ENCODE measurements at regions not wholly inside any gene's neighbourhood (a gene's known extent, or its start where the extent isn't known, plus 50 kb on each side); places are given as distances from the start of the nearest gene placed in this dataset.

- CTCF ChIA-PET = no interaction called here
- Histone ChIP-seq H3K36me3 (ENCODE audit: control insufficient read depth, insufficient read depth, low read length) (no peaks in the 10 kb centered on the region), H3K27me3 (ENCODE audit: control insufficient read depth, insufficient read depth, low read length) (no peaks in the 10 kb centered on the region), H3K4me3 (ENCODE audit: low read depth, low read length) (no peak overlapping the region)
- TF ChIP-seq, protein P1, sequence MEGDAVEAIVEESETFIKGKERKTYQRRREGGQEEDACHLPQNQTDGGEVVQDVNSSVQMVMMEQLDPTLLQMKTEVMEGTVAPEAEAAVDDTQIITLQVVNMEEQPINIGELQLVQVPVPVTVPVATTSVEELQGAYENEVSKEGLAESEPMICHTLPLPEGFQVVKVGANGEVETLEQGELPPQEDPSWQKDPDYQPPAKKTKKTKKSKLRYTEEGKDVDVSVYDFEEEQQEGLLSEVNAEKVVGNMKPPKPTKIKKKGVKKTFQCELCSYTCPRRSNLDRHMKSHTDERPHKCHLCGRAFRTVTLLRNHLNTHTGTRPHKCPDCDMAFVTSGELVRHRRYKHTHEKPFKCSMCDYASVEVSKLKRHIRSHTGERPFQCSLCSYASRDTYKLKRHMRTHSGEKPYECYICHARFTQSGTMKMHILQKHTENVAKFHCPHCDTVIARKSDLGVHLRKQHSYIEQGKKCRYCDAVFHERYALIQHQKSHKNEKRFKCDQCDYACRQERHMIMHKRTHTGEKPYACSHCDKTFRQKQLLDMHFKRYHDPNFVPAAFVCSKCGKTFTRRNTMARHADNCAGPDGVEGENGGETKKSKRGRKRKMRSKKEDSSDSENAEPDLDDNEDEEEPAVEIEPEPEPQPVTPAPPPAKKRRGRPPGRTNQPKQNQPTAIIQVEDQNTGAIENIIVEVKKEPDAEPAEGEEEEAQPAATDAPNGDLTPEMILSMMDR (IDR thresholded peaks at IDR 0.05; ENCODE audit: insufficient read depth, low read depth, low read length) = no peak
- POLR2A ChIA-PET = no interaction called here
- DNase-seq (ENCODE audit: low read depth) = no peak
Measured at GRCh38 chr5:68845131-68845530, 248.7 kb upstream of the SLC30A5 start.

GRCh38 chr5:68846828-68847227 lies 247.0 kb upstream of the SLC30A5 start:
- POLR2A ChIA-PET = no interaction called here
- Histone ChIP-seq H3K4me3 (ENCODE audit: low read depth, low read length) (no peak overlapping the region), H3K27me3 (ENCODE audit: control insufficient read depth, insufficient read depth, low read length) (no peaks in the 10 kb centered on the region), H3K36me3 (ENCODE audit: control insufficient read depth, insufficient read depth, low read length) (no peaks in the 10 kb centered on the region)
- CTCF ChIA-PET = interaction anchor here (1.9 kb wide), 1 partner anchor 8 kb away, joined by 4 read pairs; no protein-coding TSS in a partner anchor
- TF ChIP-seq, protein P1 (IDR thresholded peaks at IDR 0.05; ENCODE audit: insufficient read depth, low read depth, low read length) = no peak
- DNase-seq (ENCODE audit: low read depth) = no peak

GRCh38 chr5:68848091-68848490 lies 245.7 kb upstream of the SLC30A5 start:
- TF ChIP-seq, protein P1 (IDR thresholded peaks at IDR 0.05; ENCODE audit: insufficient read depth, low read depth, low read length) = no peak
- no peaks in the 10 kb centered on the region for H3K36me3 ChIP-seq (ENCODE audit: control insufficient read depth, insufficient read depth, low read length)
- POLR2A ChIA-PET = no interaction called here
- H3K27me3 ChIP-seq (ENCODE audit: control insufficient read depth, insufficient read depth, low read length) = no peaks in the 10 kb centered on the region
- no peak overlapping the region for H3K4me3 ChIP-seq (ENCODE audit: low read depth, low read length)
- DNase-seq (ENCODE audit: low read depth) = peak; percentile 27
- CTCF ChIA-PET = interaction anchor here (1.9 kb wide), 1 partner anchor 9 kb away, joined by 4 read pairs; no protein-coding TSS in a partner anchor

DNA sequence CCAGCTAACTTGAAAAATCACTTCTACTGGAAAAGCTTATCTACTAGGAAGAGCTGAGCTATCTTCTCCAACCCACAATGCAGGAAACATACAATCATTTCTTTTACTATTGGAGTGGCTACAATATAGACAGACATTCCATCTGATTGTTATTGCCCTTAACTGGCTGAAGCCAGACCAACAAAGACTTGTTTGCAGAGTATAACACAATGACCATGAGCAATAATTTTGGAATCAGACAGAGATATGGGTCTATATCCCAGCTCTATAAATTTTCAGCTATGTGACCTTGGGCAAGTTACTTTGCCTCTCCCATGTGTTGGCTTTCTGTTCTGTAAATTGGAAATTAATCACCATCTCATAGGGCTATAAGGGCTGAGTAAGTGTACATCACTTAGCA lies 244.7 kb upstream of the SLC30A5 start:
- H3K36me3 ChIP-seq (ENCODE audit: control insufficient read depth, insufficient read depth, low read length) = no peaks in the 10 kb centered on the region
- H3K4me3 ChIP-seq (ENCODE audit: low read depth, low read length) = no peak overlapping the region
- POLR2A ChIA-PET = no interaction called here
- no peak for DNase-seq (ENCODE audit: low read depth)
- no peaks in the 10 kb centered on the region for H3K27me3 ChIP-seq (ENCODE audit: control insufficient read depth, insufficient read depth, low read length)
- TF ChIP-seq, protein P1 (IDR thresholded peaks at IDR 0.05; ENCODE audit: insufficient read depth, low read depth, low read length) = no peak
- CTCF ChIA-PET = interaction anchor here (1.2 kb wide), 1 partner anchor 36 kb away, joined by 4 read pairs; no protein-coding TSS in a partner anchor

GRCh38 chr5:68849906-68850305 lies 243.9 kb upstream of the SLC30A5 start:
- DNase-seq (ENCODE audit: low read depth) = no peak
- POLR2A ChIA-PET = no interaction called here
- Histone ChIP-seq H3K27me3 (ENCODE audit: control insufficient read depth, insufficient read depth, low read length) (no peaks in the 10 kb centered on the region), H3K36me3 (ENCODE audit: control insufficient read depth, insufficient read depth, low read length) (no peaks in the 10 kb centered on the region), H3K4me3 (ENCODE audit: low read depth, low read length) (no peak overlapping the region)
- CTCF ChIA-PET = no interaction called here
- TF ChIP-seq, protein P1 (IDR thresholded peaks at IDR 0.05; ENCODE audit: insufficient read depth, low read depth, low read length) = no peak

All from BJ (cell line).